ENCODE measurements at regions not wholly inside any gene's neighbourhood (a gene's known extent, or its start where the extent isn't known, plus 50 kb on each side); places are given as distances from the start of the nearest gene placed in this dataset.
"Not testable (repeated sequence)": the region's sequence is repeated elsewhere in the genome, so short reads cannot be mapped to it uniquely, and the experiment has no call there.

DNA sequence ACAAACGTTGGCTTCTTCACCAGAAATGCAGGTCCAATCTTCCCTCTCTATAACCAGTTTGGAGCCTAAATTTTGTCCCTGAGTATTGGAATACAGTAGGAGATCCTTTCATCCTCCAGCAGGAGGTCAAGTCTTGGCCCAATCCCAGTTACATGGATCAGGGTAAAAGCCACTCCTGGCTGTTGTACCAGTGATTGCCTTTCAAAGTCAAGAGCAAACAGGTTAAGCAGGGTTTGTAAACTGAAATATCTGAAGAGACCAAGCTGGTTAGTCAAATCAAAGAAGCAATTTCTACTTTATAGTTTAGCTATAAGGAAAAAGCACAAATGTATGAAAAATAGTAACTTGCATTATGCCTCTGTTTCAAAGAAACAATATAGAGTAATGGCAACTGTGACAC lies 329.4 kb downstream of the NAF1 start:
- Histone ChIP-seq H3K4me2 (no peak overlapping the region), H3K27ac (no peak overlapping the region), H3K9ac (no peak overlapping the region), H3K36me3 (ENCODE audit: insufficient read depth) (no peaks in the 10 kb centered on the region), H3K27me3 (ENCODE audit: insufficient read depth, low read depth) (no peaks in the 10 kb centered on the region), H4K20me1 (ENCODE audit: insufficient read depth) (no peaks in the 10 kb centered on the region), H3K4me3 (IDR thresholded peaks at IDR 0.05; ENCODE audit: insufficient read depth, low read depth, low read length) (no peak overlapping the region), H2AFZ (ENCODE audit: low read depth) (no peak overlapping the region), H3K79me2 (ENCODE audit: insufficient read depth, low read depth) (no peaks in the 10 kb centered on the region), H3K4me1 (ENCODE audit: low read depth, poor library complexity, severe bottlenecking) (no peaks in the 10 kb centered on the region)
- no peak for TF ChIP-seq CTCF (conservative IDR thresholded peaks at IDR 0.05; ENCODE audit: low read depth, low read length)

DNA sequence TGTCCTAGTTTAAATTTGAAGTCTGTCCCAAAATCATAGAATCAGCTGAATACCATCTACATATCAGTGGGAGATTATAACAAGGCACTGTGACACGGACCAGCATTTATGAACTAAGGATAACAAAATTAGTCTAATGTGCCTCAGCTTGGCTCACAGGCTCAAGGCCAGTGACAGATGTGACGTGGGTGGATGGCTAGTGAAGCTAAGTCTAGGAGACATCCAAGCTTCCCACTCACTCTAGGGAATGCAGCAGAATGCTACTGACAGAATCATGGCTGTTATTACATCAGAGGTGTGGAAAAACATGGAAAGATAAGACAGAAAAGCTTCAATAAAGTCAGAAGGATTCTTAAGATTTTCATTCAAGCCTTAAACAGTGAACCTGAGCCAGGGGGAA lies 329.9 kb downstream of the NAF1 start:
- H2AFZ ChIP-seq (ENCODE audit: low read depth) = no peak overlapping the region
- H3K9ac ChIP-seq = no peak overlapping the region
- no peak overlapping the region for H3K27ac ChIP-seq
- no peaks in the 10 kb centered on the region for H4K20me1 ChIP-seq (ENCODE audit: insufficient read depth)
- H3K4me3 ChIP-seq (IDR thresholded peaks at IDR 0.05; ENCODE audit: insufficient read depth, low read depth, low read length) = no peak overlapping the region
- no peak overlapping the region for H3K4me2 ChIP-seq
- no peaks in the 10 kb centered on the region for H3K4me1 ChIP-seq (ENCODE audit: low read depth, poor library complexity, severe bottlenecking)
- H3K79me2 ChIP-seq (ENCODE audit: insufficient read depth, low read depth) = no peaks in the 10 kb centered on the region
- H3K36me3 ChIP-seq (ENCODE audit: insufficient read depth) = no peaks in the 10 kb centered on the region
- no peaks in the 10 kb centered on the region for H3K27me3 ChIP-seq (ENCODE audit: insufficient read depth, low read depth)
- no peak for TF ChIP-seq CTCF (conservative IDR thresholded peaks at IDR 0.05; ENCODE audit: low read depth, low read length)

- not testable (repeated sequence) for H3K27me3 ChIP-seq (ENCODE audit: insufficient read depth, low read depth); H3K4me2 ChIP-seq; H2AFZ ChIP-seq (ENCODE audit: low read depth); H3K4me3 ChIP-seq (IDR thresholded peaks at IDR 0.05; ENCODE audit: insufficient read depth, low read depth, low read length); H4K20me1 ChIP-seq (ENCODE audit: insufficient read depth); H3K79me2 ChIP-seq (ENCODE audit: insufficient read depth, low read depth); H3K9ac ChIP-seq; H3K27ac ChIP-seq; H3K4me1 ChIP-seq (ENCODE audit: low read depth, poor library complexity, severe bottlenecking); H3K36me3 ChIP-seq (ENCODE audit: insufficient read depth)
Observed at GRCh38 chr4:162836258-162836657, 330.4 kb downstream of the NAF1 start.

DNA sequence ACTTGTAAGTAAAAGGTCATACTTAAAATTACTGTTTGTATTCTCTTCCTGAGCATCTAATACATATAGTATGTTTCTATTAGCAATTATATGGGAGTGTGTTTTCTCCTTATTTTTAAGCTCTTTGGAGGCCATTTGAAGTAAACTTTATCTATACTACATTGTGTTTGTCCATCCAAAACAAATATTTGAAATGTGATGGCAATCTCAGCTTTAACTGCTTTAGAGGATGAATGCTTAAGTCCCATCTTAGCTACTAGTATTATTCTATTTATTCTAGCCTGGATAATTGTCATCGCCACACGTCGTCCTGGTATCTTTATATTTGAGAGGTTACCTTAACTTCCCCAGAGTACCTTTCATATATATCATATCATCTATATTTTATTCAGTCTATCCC lies 335.8 kb downstream of the NAF1 start:
- no peak for TF ChIP-seq CTCF (conservative IDR thresholded peaks at IDR 0.05; ENCODE audit: low read depth, low read length)
- no peaks in the 10 kb centered on the region for H3K36me3 ChIP-seq (ENCODE audit: insufficient read depth)
- H3K27me3 ChIP-seq (ENCODE audit: insufficient read depth, low read depth) = no peaks in the 10 kb centered on the region

DNA sequence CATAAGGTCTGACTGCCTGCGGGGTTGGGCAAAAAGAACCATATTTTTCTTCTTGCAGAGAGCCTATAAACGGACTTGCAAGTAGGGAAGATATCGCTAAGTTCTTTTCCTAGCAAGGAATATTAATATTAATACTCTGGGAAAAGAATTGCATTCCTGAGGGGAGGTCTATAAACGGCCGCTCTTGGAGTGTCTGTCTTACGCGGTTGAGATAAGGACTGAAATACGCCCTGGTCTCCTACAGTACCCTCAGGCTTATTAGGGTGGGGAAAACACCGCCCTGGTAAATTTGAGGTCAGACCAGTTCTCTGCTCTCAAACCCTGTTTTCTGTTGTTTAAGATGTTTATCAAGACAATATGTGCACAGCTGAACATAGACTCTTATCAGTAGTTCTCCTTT lies 349.3 kb downstream of the NAF1 start:
- H4K20me1 ChIP-seq (ENCODE audit: insufficient read depth); H3K27ac ChIP-seq; H3K4me2 ChIP-seq; H3K36me3 ChIP-seq (ENCODE audit: insufficient read depth); H3K4me1 ChIP-seq (ENCODE audit: low read depth, poor library complexity, severe bottlenecking); H3K9ac ChIP-seq; H3K79me2 ChIP-seq (ENCODE audit: insufficient read depth, low read depth); H3K27me3 ChIP-seq (ENCODE audit: insufficient read depth, low read depth); H3K4me3 ChIP-seq (IDR thresholded peaks at IDR 0.05; ENCODE audit: insufficient read depth, low read depth, low read length); H2AFZ ChIP-seq (ENCODE audit: low read depth): not testable (repeated sequence)

More for the DNA sequence above, 335.8 kb downstream of the NAF1 start:
- Histone ChIP-seq H3K79me2 (ENCODE audit: insufficient read depth, low read depth) (no peaks in the 10 kb centered on the region), H3K9ac (no peak overlapping the region), H3K4me2 (no peak overlapping the region), H3K4me3 (IDR thresholded peaks at IDR 0.05; ENCODE audit: insufficient read depth, low read depth, low read length) (no peak overlapping the region), H2AFZ (ENCODE audit: low read depth) (no peak overlapping the region), H4K20me1 (ENCODE audit: insufficient read depth) (no peaks in the 10 kb centered on the region), H3K4me1 (ENCODE audit: low read depth, poor library complexity, severe bottlenecking) (no peaks in the 10 kb centered on the region), H3K27ac (no peak overlapping the region)
